Cerebellar nuclear complex (tissue), 1 donor: ENCODE measurements at regions not wholly inside any gene's neighbourhood (a gene's known extent, or its start where the extent isn't known, plus 50 kb on each side); places are given as distances from the start of the nearest gene placed in this dataset.
"Not testable (repeated sequence)": the region's sequence is repeated elsewhere in the genome, so short reads cannot be mapped to it uniquely, and the experiment has no call there.

ENCODE experiments used
- DNase-seq, 2 experiments: peaks; one replicate each; lab custom pipeline; 2025; lab: John Stamatoyannopoulos, UW

DNA sequence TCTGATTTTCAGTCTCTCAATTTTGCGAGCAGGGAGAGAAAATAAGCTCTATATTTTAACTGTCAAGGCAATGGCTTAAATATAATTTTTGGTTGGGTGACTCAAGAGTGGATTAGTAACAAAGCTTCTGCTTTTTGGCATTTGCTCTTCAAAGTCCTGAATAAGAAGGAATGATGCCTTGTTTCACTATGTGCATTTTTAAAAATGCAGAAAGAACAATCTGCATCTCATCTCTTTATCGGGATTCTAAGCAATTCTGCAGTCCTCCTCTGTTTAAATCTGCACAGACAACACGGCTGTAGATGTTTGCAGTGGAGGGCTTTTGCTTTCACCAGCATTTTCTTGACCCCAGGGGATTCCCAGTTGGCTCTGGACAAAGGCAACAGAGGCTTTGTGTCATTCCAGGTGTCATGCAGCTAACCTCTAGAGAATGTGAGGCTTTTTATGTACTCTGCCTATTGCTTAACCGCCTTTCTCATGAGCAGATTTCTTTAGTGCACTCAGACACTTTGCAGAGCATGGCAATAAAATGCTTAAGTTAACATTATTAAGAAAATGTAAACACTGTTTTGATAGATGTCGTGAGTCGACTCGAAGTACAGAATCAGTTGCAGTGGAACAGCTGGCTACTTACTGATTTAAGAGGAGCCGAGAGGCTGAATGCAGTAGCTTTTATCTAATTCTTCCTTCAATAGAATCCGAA lies 783.2 kb upstream of the NEGR1 start:
- DNase-seq, result no peak

DNA sequence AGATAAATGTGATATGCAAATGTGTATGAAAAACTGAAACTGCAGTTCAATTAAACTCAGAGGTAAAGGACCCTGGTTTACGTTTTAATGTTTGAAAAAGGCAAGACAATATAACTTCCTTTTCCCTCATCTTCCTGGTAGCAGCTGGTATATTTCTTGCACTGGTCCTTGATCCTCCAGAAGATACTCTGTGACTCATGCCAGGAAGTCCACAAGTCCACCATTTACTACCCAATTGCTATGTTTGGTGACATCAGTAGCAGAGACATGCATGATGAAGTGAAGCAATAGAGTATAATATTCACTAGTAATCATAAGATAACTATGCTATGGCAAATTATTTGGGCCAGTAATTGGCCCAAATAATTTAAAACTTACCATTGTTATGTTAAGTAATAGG lies 774.5 kb upstream of the NEGR1 start:
- no peak for DNase-seq

DNA sequence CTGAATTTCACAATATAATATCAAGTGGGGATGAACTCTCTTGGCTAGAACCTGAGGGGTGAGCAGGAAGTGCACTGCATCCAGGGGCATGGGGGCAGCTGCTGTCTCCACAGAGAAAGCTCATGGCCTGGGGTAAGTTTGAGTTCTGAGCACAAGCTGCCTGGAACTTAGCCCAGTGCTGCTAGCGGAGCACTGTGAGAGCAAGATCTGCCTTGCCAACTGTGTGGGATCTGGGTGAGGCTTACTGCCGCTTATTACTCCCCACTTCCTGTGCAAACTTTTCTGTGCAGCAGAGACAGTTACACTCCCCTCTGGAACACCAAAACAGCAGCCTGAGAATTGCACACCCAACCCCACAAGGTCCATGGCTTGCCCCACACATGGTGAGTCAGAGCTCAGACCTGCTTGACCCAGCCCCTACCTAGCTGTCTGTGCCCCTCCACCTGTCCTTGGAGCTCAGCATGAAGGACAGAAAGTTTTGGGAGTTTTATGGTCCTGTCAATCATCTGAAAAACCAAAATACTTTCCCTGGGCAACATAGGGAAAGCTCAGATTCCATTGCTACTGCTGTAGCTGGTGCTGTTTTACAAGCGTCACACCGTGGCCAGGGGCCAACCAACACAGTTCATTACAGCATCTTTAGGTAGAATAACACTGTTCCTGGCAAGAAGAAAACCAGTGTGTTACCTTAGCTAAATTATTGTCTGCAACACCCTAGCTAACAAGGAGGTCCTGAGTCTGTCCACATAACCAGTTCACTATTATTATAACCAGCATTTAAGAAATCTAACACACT lies 762.1 kb upstream of the NEGR1 start:
- DNase-seq, result no peak

GRCh38 chr1:73042403-73042802 lies 760.1 kb upstream of the NEGR1 start:
- DNase-seq, result no peak

DNA sequence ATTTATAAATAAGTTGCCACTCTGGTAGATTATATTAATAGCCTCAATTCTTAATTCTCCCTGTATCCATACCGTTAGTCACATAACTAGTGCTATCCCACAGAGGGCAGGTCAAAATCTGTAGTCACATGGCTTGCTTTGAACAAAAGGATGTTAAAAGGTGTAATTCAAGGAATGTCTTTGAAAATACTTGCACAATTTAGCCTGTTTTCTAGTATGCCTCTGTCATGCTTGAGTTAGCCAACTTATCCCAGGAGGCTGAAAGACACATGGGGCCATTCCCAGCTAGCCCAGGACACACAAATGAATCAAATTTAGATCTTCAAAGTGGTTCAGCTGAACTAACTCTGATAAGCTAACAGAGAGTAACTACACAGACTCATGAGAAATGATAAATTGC lies 758.5 kb upstream of the NEGR1 start:
- no peak for DNase-seq

- no peak for DNase-seq
These were observed 751.9 kb upstream of the NEGR1 start for GRCh38 chr1:73034271-73034670.

- no peak for DNase-seq
These were observed 751.3 kb upstream of the NEGR1 start for GRCh38 chr1:73033640-73034039.

GRCh38 chr1:73029571-73029970 lies 747.2 kb upstream of the NEGR1 start:
- no peak for DNase-seq

DNA sequence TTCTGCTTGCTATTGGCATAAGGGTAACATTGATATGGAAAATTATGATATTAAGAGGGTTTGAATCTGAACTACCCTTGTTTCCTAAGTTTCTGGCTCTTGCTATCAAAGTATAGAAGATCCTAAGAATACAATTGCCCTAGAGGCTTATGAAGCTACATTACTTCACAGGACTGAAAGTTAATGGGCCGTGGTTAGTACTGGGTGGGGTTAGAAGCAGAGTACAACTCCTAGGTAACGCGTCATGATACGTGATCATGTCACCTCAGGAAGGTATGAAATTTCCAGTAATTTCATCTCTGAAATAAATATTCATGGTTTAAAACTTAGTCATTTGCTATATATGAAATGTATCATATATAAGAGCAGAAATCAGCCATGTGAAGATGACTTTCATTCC lies 743.8 kb upstream of the NEGR1 start:
- no peak for DNase-seq

DNA sequence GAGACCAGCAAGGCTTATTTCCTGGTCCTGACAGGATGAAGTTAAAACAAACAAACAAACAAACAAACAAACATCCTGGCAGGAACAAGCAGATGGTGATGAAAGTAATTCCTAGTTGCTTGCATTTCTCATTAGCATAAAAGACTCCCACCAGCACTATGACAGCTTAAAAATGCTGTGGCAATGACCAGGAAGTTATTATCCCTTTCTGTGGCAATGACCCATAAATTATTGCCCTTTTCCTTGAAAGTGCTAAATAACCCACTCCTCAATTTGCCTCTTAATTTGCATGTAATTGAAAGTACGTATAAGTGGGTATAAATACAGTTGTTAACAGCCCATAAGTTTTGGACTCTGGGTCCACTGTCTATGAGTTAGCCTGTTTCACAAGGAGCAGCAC lies 727.6 kb upstream of the NEGR1 start:
- no peak for DNase-seq

- DNase-seq, result no peak
These were observed 727.0 kb upstream of the NEGR1 start for GRCh38 chr1:73009311-73009710.

- no peak for DNase-seq
These were observed 715.3 kb upstream of the NEGR1 start for GRCh38 chr1:72997624-72998023.

- DNase-seq, result no peak
These were observed 714.7 kb upstream of the NEGR1 start for GRCh38 chr1:72997041-72997440.

- DNase-seq, result not testable (repeated sequence)
These were observed 705.5 kb upstream of the NEGR1 start for GRCh38 chr1:72987871-72988270.

DNA sequence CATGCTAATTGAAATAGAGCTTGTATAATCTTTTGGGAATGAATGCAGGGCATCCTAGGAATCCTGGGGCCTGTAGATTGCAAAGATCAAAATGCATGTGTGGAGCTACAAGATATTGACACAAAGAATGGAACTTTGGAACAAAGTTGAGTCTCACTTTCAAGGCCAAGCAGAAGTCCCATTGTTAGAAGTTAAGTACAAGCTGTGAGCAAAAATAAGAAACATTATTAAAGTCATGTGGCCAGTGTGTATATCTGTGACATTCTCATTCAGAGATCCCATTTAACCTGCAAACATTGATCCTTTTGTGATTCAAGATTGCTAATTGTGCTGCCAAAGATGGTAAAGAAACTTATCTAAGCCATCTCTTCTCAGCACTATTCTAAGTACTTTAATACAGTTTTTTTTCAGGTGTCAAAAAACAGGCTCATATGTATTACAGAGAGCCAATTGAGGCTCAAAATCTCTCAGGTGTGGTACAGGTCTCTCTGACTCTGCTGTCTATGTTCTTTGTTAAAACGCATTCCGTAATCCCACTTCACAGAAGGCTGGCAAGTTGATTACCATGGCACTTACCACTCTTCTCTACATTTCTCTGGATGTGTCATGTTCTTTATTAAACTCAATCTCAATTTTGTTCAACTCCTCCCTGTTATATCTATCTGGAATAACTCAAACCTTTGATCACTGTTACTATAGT lies 704.4 kb upstream of the NEGR1 start:
- no peak for DNase-seq

- DNase-seq, result not testable (repeated sequence)
These were observed 702.7 kb upstream of the NEGR1 start for GRCh38 chr1:72985024-72985423.

GRCh38 chr1:72983011-72983410 lies 700.7 kb upstream of the NEGR1 start:
- not testable (repeated sequence) for DNase-seq

DNA sequence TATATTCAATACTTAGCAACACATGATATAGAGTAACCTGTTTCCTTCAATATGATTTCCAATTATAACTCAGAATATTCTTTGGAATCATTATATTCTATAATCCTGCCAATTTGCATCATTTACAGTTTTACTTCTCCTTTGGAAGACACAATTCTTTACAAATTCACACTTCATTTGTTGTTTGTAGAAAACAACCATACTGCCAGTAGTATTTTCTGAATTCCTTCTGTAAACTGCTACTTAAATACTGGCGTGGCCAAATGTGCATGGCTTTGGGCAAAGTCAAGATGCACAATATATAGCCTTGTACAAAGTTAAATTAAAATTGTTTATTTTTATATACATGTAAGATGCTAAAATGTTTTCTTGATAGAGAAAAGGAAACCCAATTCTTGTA lies 687.1 kb upstream of the NEGR1 start:
- DNase-seq, result no peak

DNA sequence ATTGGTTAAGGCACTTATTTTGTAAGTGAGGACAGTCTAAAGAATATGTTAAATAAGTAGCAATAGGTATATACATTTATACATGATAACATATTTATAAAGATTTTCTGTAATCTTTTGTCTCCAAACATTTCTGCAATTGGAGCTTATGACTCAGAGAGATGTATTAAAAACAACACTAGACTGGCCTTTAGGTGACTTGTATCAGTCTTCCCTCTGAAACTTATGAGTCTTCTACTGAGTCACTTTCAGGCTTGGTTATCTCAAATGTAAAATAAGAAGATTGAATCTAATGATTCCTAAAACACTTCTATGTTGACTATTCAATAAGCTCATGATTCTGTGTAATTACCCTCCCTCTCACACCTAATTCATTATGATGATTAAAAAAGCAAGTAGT lies 672.6 kb upstream of the NEGR1 start:
- DNase-seq, result no peak

DNA sequence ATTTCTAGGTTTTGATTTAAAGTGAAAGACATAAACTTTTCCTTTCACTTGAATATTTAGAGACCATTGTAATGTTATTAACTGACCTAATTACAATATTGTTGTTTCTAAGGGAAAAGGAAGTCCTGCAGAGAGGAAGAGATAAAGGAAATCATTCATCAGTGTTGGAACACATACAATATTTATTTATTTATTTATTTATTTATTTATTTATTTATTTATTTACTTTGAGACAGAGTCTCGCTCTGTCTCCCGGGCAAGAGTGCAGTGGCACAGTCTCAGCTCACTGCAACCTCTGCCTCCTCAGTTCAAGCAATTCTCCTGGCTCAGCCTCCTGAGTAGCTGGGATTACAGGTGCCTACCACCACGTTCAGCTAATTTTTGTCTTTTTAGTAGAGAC lies 668.6 kb upstream of the NEGR1 start:
- DNase-seq, result not testable (repeated sequence)

DNA sequence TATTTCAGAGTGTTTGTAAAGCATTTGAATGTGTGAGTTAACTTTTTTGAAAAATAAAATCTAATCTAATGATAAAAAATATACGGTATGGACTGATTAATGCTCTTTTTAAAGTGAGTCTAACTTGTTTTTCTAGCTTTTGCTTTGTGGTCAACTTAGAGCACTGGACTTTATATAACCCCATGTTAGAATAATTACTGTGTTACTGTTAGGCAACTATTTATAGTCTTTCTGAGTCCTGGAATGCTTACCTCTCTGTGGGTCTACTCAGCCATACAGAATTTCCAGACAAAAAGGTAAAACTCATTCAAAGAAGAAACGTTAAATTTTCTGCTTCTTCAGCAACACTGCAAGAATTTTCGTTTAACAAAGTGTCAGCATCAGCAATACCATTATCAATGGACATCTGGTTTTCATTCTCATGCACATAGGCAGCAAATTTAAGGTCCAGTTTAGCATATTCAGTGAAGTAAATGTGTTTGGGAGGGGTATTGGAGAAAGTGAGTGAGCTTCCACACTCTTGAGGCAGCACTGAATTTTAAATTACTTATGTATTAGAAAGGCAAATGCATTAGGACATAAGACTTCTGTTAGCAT lies 664.7 kb upstream of the NEGR1 start:
- no peak for DNase-seq

- DNase-seq, result no peak
These were observed 659.7 kb upstream of the NEGR1 start for GRCh38 chr1:72942008-72942407.

DNA sequence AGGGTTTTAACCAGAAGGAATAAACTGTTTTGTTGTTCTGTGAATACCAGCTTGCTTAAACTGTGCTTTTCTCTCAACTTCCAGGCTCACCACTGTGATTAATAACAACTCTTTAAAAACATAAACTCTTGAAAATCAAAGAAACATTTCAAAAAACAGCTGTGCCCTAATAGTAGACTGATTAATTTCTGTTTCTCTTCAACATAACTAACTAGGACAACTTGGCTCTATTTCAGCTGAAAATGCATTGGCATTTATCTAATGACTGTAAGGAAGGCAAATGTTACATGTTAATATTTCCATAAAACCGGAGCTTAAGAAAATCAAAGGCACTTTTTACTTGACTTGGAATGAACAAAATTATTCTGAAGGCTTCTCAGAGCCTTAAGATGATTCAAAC lies 656.1 kb upstream of the NEGR1 start:
- no peak for DNase-seq
